ENCODE measurements at regions not wholly inside any gene's neighbourhood (a gene's known extent, or its start where the extent isn't known, plus 50 kb on each side); places are given as distances from the start of the nearest gene placed in this dataset.

GRCh38 chr3:165383381-165383780 lies 187.2 kb upstream of the SLITRK3 start:
- Histone ChIP-seq H3K4ac (ENCODE audit: low read length) (no peak overlapping the region), H3K79me1 (ENCODE audit: low read depth, low read length) (peaks cover 1% of the 10 kb centered on the region), H2BK12ac (ENCODE audit: low read length) (no peak overlapping the region), H4K8ac (ENCODE audit: low read depth, low read length) (no peak overlapping the region), H3K36me3 (replicated peaks in 1 of 2; ENCODE audit: control insufficient read depth in 2 of 2, insufficient read depth in 2 of 2, low read length in 2 of 2) (no peaks in the 10 kb centered on the region), H3K4me2 (ENCODE audit: insufficient read depth, low read length, poor library complexity, severe bottlenecking) (no peak overlapping the region), H3K14ac (ENCODE audit: low read length) (no peak overlapping the region), H3K4me3 (ENCODE audit: low read length in 2 of 2) (no peak overlapping the region), H2BK120ac (ENCODE audit: low read depth, low read length) (no peak overlapping the region), H2BK5ac (ENCODE audit: low read length) (no peak overlapping the region), H3K9me3 (replicated peaks in 1 of 2; ENCODE audit: control insufficient read depth in 2 of 2, insufficient read depth in 1 of 2, low read depth in 1 of 2, low read length in 2 of 2) (no peaks in the 10 kb centered on the region), H3K23ac (ENCODE audit: low read depth, low read length, poor library complexity) (no peak overlapping the region), H3K4me1 (ENCODE audit: control insufficient read depth in 2 of 2, insufficient read depth in 1 of 2, low read depth in 1 of 2, low read length in 2 of 2) (no peaks in the 10 kb centered on the region), H3K27ac (replicated peaks; ENCODE audit: low read length) (no peak overlapping the region), H3K18ac (ENCODE audit: low read length) (no peak overlapping the region), H2AK5ac (ENCODE audit: low read depth, low read length) (no peak overlapping the region), H3K27me3 (ENCODE audit: control insufficient read depth in 3 of 3, insufficient read depth in 3 of 3, low read depth in 1 of 3, low read length in 3 of 3) (no peaks in the 10 kb centered on the region), H2BK15ac (ENCODE audit: low read length) (no peak overlapping the region), H3K9ac (ENCODE audit: low read depth, low read length, poor library complexity) (no peak overlapping the region), H2AFZ (ENCODE audit: low read length) (no peak overlapping the region), H4K91ac (ENCODE audit: low read depth, low read length, poor library complexity) (no peak overlapping the region)
- no peak for DNase-seq (ENCODE audit: low spot score)
- no CpG with 5 or more reads among the region's 3 CpGs for WGBS, 2 donors (ENCODE audit: extremely low coverage in 2 of 2, insufficient read length in 2 of 2, insufficient replicate concordance in 1 of 2)

GRCh38 chr3:165382672-165383071 lies 186.5 kb upstream of the SLITRK3 start:
- no peaks in the 10 kb centered on the region for H3K79me1 ChIP-seq (ENCODE audit: low read depth, low read length)
- no peak overlapping the region for H2BK12ac ChIP-seq (ENCODE audit: low read length)
- H2AK5ac ChIP-seq (ENCODE audit: low read depth, low read length), result no peak overlapping the region
- H3K23ac ChIP-seq (ENCODE audit: low read depth, low read length, poor library complexity), result no peak overlapping the region
- no peaks in the 10 kb centered on the region for H3K27me3 ChIP-seq (ENCODE audit: control insufficient read depth in 3 of 3, insufficient read depth in 3 of 3, low read depth in 1 of 3, low read length in 3 of 3)
- H3K9me3 ChIP-seq (replicated peaks in 1 of 2; ENCODE audit: control insufficient read depth in 2 of 2, insufficient read depth in 1 of 2, low read depth in 1 of 2, low read length in 2 of 2), result no peaks in the 10 kb centered on the region
- H3K36me3 ChIP-seq (replicated peaks in 1 of 2; ENCODE audit: control insufficient read depth in 2 of 2, insufficient read depth in 2 of 2, low read length in 2 of 2), result no peaks in the 10 kb centered on the region
- H3K4me1 ChIP-seq (ENCODE audit: control insufficient read depth in 2 of 2, insufficient read depth in 1 of 2, low read depth in 1 of 2, low read length in 2 of 2), result no peaks in the 10 kb centered on the region
- no peak overlapping the region for H2BK5ac ChIP-seq (ENCODE audit: low read length)
- H3K4me3 ChIP-seq (ENCODE audit: low read length in 2 of 2), result no peak overlapping the region
- WGBS, 2 donors (ENCODE audit: extremely low coverage in 2 of 2, insufficient read length in 2 of 2, insufficient replicate concordance in 1 of 2), result no CpG with 5 or more reads among the region's 3 CpGs
- H3K9ac ChIP-seq (ENCODE audit: low read depth, low read length, poor library complexity), result no peak overlapping the region
- H3K27ac ChIP-seq (replicated peaks; ENCODE audit: low read length), result no peak overlapping the region
- no peak overlapping the region for H3K4me2 ChIP-seq (ENCODE audit: insufficient read depth, low read length, poor library complexity, severe bottlenecking)
- H4K8ac ChIP-seq (ENCODE audit: low read depth, low read length), result no peak overlapping the region
- no peak overlapping the region for H2BK120ac ChIP-seq (ENCODE audit: low read depth, low read length)
- no peak overlapping the region for H2AFZ ChIP-seq (ENCODE audit: low read length)
- H3K4ac ChIP-seq (ENCODE audit: low read length), result no peak overlapping the region
- no peak overlapping the region for H2BK15ac ChIP-seq (ENCODE audit: low read length)
- no peak for DNase-seq (ENCODE audit: low spot score)
- no peak overlapping the region for H3K18ac ChIP-seq (ENCODE audit: low read length)
- no peak overlapping the region for H4K91ac ChIP-seq (ENCODE audit: low read depth, low read length, poor library complexity)
- H3K14ac ChIP-seq (ENCODE audit: low read length), result no peak overlapping the region

- Histone ChIP-seq H3K4ac (ENCODE audit: low read length) (no peak overlapping the region), H4K8ac (ENCODE audit: low read depth, low read length) (no peak overlapping the region), H2BK5ac (ENCODE audit: low read length) (no peak overlapping the region), H3K18ac (ENCODE audit: low read length) (no peak overlapping the region), H3K4me2 (ENCODE audit: insufficient read depth, low read length, poor library complexity, severe bottlenecking) (no peak overlapping the region), H3K36me3 (replicated peaks in 1 of 2; ENCODE audit: control insufficient read depth in 2 of 2, insufficient read depth in 2 of 2, low read length in 2 of 2) (no peaks in the 10 kb centered on the region), H4K91ac (ENCODE audit: low read depth, low read length, poor library complexity) (no peak overlapping the region), H2BK12ac (ENCODE audit: low read length) (no peak overlapping the region), H2AFZ (ENCODE audit: low read length) (no peak overlapping the region), H2BK15ac (ENCODE audit: low read length) (no peak overlapping the region), H3K79me1 (ENCODE audit: low read depth, low read length) (no peaks in the 10 kb centered on the region), H3K27me3 (ENCODE audit: control insufficient read depth in 3 of 3, insufficient read depth in 3 of 3, low read depth in 1 of 3, low read length in 3 of 3) (no peaks in the 10 kb centered on the region), H3K9ac (ENCODE audit: low read depth, low read length, poor library complexity) (no peak overlapping the region), H2BK120ac (ENCODE audit: low read depth, low read length) (no peak overlapping the region), H3K9me3 (replicated peaks in 1 of 2; ENCODE audit: control insufficient read depth in 2 of 2, insufficient read depth in 1 of 2, low read depth in 1 of 2, low read length in 2 of 2) (no peaks in the 10 kb centered on the region), H3K4me3 (ENCODE audit: low read length in 2 of 2) (no peak overlapping the region), H3K14ac (ENCODE audit: low read length) (no peak overlapping the region), H2AK5ac (ENCODE audit: low read depth, low read length) (no peak overlapping the region), H3K23ac (ENCODE audit: low read depth, low read length, poor library complexity) (no peak overlapping the region), H3K4me1 (ENCODE audit: control insufficient read depth in 2 of 2, insufficient read depth in 1 of 2, low read depth in 1 of 2, low read length in 2 of 2) (no peaks in the 10 kb centered on the region), H3K27ac (replicated peaks; ENCODE audit: low read length) (no peak overlapping the region)
- DNase-seq (ENCODE audit: low spot score), result no peak
- no CpG with 5 or more reads among the region's 2 CpGs for WGBS, 2 donors (ENCODE audit: extremely low coverage in 2 of 2, insufficient read length in 2 of 2, insufficient replicate concordance in 1 of 2)
Measured at GRCh38 chr3:165378761-165379160, 182.6 kb upstream of the SLITRK3 start.

- Histone ChIP-seq H4K91ac (ENCODE audit: low read depth, low read length, poor library complexity) (no peak overlapping the region), H2AFZ (ENCODE audit: low read length) (no peak overlapping the region), H2BK15ac (ENCODE audit: low read length) (no peak overlapping the region), H3K14ac (ENCODE audit: low read length) (no peak overlapping the region), H3K18ac (ENCODE audit: low read length) (no peak overlapping the region), H3K4me1 (ENCODE audit: control insufficient read depth in 2 of 2, insufficient read depth in 1 of 2, low read depth in 1 of 2, low read length in 2 of 2) (no peaks in the 10 kb centered on the region), H2BK12ac (ENCODE audit: low read length) (no peak overlapping the region), H2AK5ac (ENCODE audit: low read depth, low read length) (no peak overlapping the region), H3K4ac (ENCODE audit: low read length) (no peak overlapping the region), H3K36me3 (replicated peaks in 1 of 2; ENCODE audit: control insufficient read depth in 2 of 2, insufficient read depth in 2 of 2, low read length in 2 of 2) (no peaks in the 10 kb centered on the region), H3K4me2 (ENCODE audit: insufficient read depth, low read length, poor library complexity, severe bottlenecking) (no peak overlapping the region), H3K4me3 (ENCODE audit: low read length in 2 of 2) (no peak overlapping the region), H4K8ac (ENCODE audit: low read depth, low read length) (no peak overlapping the region), H3K23ac (ENCODE audit: low read depth, low read length, poor library complexity) (no peak overlapping the region), H3K27me3 (ENCODE audit: control insufficient read depth in 3 of 3, insufficient read depth in 3 of 3, low read depth in 1 of 3, low read length in 3 of 3) (no peaks in the 10 kb centered on the region), H3K79me1 (ENCODE audit: low read depth, low read length) (no peaks in the 10 kb centered on the region), H3K27ac (replicated peaks; ENCODE audit: low read length) (no peak overlapping the region), H2BK120ac (ENCODE audit: low read depth, low read length) (no peak overlapping the region), H3K9ac (ENCODE audit: low read depth, low read length, poor library complexity) (no peak overlapping the region), H3K9me3 (replicated peaks in 1 of 2; ENCODE audit: control insufficient read depth in 2 of 2, insufficient read depth in 1 of 2, low read depth in 1 of 2, low read length in 2 of 2) (no peaks in the 10 kb centered on the region), H2BK5ac (ENCODE audit: low read length) (no peak overlapping the region)
- WGBS, 2 donors (ENCODE audit: extremely low coverage in 2 of 2, insufficient read length in 2 of 2, insufficient replicate concordance in 1 of 2), result no CpG with 5 or more reads among the region's 3 CpGs
- DNase-seq (ENCODE audit: low spot score), result no peak
Measured at GRCh38 chr3:165359005-165359404, 162.8 kb upstream of the SLITRK3 start.
